Lower lobe of right lung (tissue), 2 donors: ENCODE measurements at regions not wholly inside any gene's neighbourhood (a gene's known extent, or its start where the extent isn't known, plus 50 kb on each side); places are given as distances from the start of the nearest gene placed in this dataset.

Experiments used
- ATAC-seq, 2 donors: fragments of 200-7000 bp; cut with Tn5 transposase; one replicate each; pipeline ENCODE4 v1.9.1; 2020 to 2022; ENCODE audit warnings: mild to moderate bottlenecking in 2 of 2, moderate library complexity in 2 of 2
- DNase-seq: peaks from one replicate; pipeline ENCODE4 v3.0.0-alpha.2; 2020
- H3K27ac ChIP-seq: fragments of 200-600 bp; one replicate; pipeline ENCODE4 v1.8.0; 2022
- H3K27me3 ChIP-seq: fragments of 200-600 bp; one replicate; pipeline ENCODE4 v1.8.0; 2022; ENCODE audit warnings: low read depth
- H3K36me3 ChIP-seq: fragments of 200-600 bp; one replicate; pipeline ENCODE4 v1.8.0; 2022; ENCODE audit warnings: mild to moderate bottlenecking
- H3K4me1 ChIP-seq: fragments of 200-600 bp; one replicate; pipeline ENCODE4 v1.8.0; 2022
- H3K4me3 ChIP-seq: fragments of 200-600 bp; one replicate; pipeline ENCODE4 v1.8.0; 2022; ENCODE audit warnings: mild to moderate bottlenecking
- H3K9me3 ChIP-seq: fragments of 200-600 bp; one replicate; pipeline ENCODE4 v1.8.0; 2022
- CTCF ChIP-seq: fragments of 200-600 bp; IDR thresholded peaks from one replicate; pipeline ENCODE4 v1.8.0; 2022; ENCODE audit warnings: antibody characterized with exemption, mild to moderate bottlenecking
- intact Hi-C: fragments of 100-400 bp; cut with DNase I; formaldehyde crosslinking; loops from one replicate; pipeline ENCODE4 v1.11.0; 2022
- donor health status: DM: no; HTN: yes; CAD: no; lungs with severe emphysema.

DNA sequence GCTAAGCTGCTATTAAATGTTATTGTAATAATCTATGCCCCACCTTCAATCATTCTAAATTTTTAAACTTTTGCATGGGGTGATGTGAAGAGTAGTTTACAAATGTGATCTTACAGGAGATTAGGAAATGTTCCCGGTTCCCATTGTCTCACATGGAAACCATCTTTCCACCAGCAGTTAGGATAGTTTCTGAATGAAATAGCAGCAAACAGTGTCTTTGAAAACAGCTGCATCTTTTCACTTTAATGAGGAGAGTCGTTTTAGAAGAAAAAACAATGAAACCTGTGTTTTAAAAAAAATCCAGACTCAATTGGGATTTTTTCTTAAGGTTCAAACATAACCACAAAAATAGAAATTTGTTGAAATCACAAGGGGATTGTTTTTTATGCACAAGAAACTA lies 134.2 kb downstream of the TLR5 start:
- intact Hi-C loops = no loop called here
- ATAC-seq (no peak), DNase-seq (no peak)
- Histone ChIP-seq H3K4me1 (no peaks in the 10 kb centered on the region), H3K4me3 (no peak overlapping the region), H3K9me3 (no peaks in the 10 kb centered on the region), H3K27me3 (no peaks in the 10 kb centered on the region), H3K36me3 (peaks cover 21% of the 10 kb centered on the region), H3K27ac (no peak overlapping the region)
- no peak for TF ChIP-seq CTCF

GRCh38 chr1:223009406-223009805 lies 133.6 kb downstream of the TLR5 start:
- no peaks in the 10 kb centered on the region for H3K9me3 ChIP-seq
- H3K27ac ChIP-seq = no peak overlapping the region
- ATAC-seq = no peak
- no peak overlapping the region for H3K4me3 ChIP-seq
- TF ChIP-seq CTCF = no peak
- DNase-seq = no peak
- intact Hi-C loops = no loop called here
- no peaks in the 10 kb centered on the region for H3K4me1 ChIP-seq
- peaks cover 15% of the 10 kb centered on the region for H3K36me3 ChIP-seq
- no peaks in the 10 kb centered on the region for H3K27me3 ChIP-seq

- no peak for TF ChIP-seq CTCF
- no peak for ATAC-seq
Observed at GRCh38 chr1:223010582-223011504, 132.2 kb downstream of the TLR5 start.

DNA sequence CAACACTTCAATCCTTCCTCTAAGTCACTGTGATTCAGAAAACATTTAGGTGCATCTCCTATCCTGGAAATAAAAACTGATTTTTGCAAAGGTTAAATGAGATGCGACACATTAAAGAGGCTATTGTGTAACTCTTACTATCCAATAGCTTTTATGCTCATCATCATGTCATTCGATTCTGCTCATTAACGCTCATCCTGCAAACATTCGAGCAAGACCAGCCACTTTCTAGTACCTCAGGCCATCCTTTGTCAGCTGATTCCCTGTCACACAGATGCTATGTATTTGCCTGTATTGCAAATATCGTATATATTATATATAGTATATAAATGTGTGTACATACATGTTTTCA lies 131.6 kb downstream of the TLR5 start:
- intact Hi-C loops = no loop called here

More at GRCh38 chr1:223010582-223011504, 132.2 kb downstream of the TLR5 start:
- DNase-seq = no peak
- Histone ChIP-seq H3K36me3 (peaks cover 4% of the 10 kb centered on the region), H3K4me3 (no peak overlapping the region), H3K9me3 (no peaks in the 10 kb centered on the region), H3K27me3 (no peaks in the 10 kb centered on the region), H3K4me1 (no peaks in the 10 kb centered on the region), H3K27ac (peak overlapping the region; percentile 5)
- intact Hi-C loops = no loop called here

GRCh38 chr1:223012176-223012788 lies 130.8 kb downstream of the TLR5 start:
- no peak overlapping the region for H3K4me3 ChIP-seq
- intact Hi-C loops = no loop called here
- H3K9me3 ChIP-seq = no peaks in the 10 kb centered on the region
- H3K4me1 ChIP-seq = no peaks in the 10 kb centered on the region
- H3K36me3 ChIP-seq = no peaks in the 10 kb centered on the region
- DNase-seq (no peak), ATAC-seq (no peak)
- H3K27me3 ChIP-seq = no peaks in the 10 kb centered on the region
- no peak for TF ChIP-seq CTCF
- H3K27ac ChIP-seq = no peak overlapping the region

More for the DNA sequence above, 131.6 kb downstream of the TLR5 start:
- H3K4me3 ChIP-seq = no peak overlapping the region
- no peak overlapping the region for H3K27ac ChIP-seq
- no peaks in the 10 kb centered on the region for H3K9me3 ChIP-seq
- no peaks in the 10 kb centered on the region for H3K36me3 ChIP-seq
- DNase-seq = no peak
- no peaks in the 10 kb centered on the region for H3K4me1 ChIP-seq
- H3K27me3 ChIP-seq = no peaks in the 10 kb centered on the region
- ATAC-seq = no peak
- TF ChIP-seq CTCF = no peak
